H1 (cell line): ENCODE measurements at regions not wholly inside any gene's neighbourhood (a gene's known extent, or its start where the extent isn't known, plus 50 kb on each side); places are given as distances from the start of the nearest gene placed in this dataset.

Experiments
- CEBPB ChIP-seq: IDR thresholded peaks from 2 replicates; pipeline ENCODE4 v1.6.1; 2012; ENCODE audit warnings: low read depth, low read length
- SIX5 ChIP-seq: IDR thresholded peaks from 2 replicates; pipeline ENCODE4 v1.6.1; 2011; ENCODE audit warnings: mild to moderate bottlenecking, low read depth, low read length

DNA sequence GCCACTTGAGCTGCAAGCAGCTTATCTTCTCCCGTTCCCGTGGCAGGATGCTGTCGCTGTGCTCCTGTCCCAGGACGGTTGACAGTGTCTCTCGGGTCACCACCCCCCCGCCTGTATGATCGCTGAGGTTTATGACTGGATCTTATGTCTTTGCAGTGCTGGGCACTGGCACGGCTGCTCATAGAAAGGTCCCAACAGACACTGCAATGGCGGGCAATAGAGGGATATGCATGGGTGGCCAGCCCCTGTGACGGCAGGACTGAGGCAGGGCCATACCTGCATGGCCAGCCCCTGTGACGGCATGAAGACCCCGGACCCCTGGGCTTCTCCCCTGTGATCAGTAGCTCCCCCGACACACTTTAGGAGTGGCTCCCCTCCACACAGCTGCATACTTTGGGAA, 307.2 kb downstream of the TEX29 start (continued):
- TF ChIP-seq CEBPB (no peak), SIX5 (no peak)
